ENCODE measurements at regions not wholly inside any gene's neighbourhood (a gene's known extent, or its start where the extent isn't known, plus 50 kb on each side); places are given as distances from the start of the nearest gene placed in this dataset.

DNA sequence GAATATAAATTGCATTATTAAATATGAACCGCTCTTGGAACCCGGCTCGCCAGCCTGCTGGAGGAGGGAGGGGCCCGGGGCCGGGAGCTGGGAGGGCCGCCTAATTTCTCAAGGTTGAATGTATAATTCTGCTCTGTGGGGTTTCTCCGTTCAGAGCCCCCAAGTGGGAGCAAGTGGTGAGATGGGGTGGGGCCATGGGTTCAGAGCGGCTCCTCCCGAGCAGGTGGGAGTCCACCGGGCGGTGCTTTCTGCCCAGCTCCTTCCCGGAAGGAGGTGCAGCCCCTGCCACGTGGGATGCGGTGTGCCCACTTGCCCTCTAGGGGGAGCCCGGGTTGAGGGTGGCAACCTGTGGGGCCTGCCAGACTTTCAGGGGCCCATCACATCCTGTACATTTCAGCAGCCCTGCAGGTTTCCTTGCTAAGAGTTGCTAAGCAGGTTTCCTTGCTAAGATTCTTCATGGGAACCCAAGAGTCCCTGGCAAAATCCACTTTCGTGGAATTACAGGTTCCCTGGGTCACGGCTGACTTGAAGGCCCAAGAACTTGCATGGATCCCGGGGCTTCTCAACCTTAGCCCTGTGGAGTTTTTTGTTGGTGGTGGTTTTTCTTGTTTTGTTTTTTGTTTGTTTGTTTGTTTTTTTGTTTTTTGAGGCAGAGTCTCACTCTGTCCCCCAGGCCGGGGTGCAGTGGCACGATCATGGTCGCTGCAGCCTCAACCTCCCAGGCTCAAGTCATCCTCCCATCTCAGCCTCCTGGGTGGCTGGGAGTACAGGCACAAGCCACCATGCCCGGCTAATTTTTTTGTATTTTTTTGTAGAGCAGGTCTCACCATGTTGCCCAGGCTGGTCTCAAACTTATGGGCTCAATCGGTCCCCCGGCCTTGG, 196.7 kb upstream of the GSE1 start (continued):
- no peak for TF ChIP-seq PRDM15 (CRISPR knock-in tag; IDR thresholded peaks at IDR 0.05)
- no peak for TF ChIP-seq ZNF143 (CRISPR knock-in tag; IDR thresholded peaks at IDR 0.05)
- TF ChIP-seq ZNF230 (CRISPR knock-in tag; IDR thresholded peaks at IDR 0.05), result 0 out of 2 replicates have a peak, but pooled peaks have one; percentile 38
- TF ChIP-seq AHDC1 (CRISPR knock-in tag; IDR thresholded peaks at IDR 0.05; ENCODE audit: borderline replicate concordance), result no peak
- TF ChIP-seq, protein P1, sequence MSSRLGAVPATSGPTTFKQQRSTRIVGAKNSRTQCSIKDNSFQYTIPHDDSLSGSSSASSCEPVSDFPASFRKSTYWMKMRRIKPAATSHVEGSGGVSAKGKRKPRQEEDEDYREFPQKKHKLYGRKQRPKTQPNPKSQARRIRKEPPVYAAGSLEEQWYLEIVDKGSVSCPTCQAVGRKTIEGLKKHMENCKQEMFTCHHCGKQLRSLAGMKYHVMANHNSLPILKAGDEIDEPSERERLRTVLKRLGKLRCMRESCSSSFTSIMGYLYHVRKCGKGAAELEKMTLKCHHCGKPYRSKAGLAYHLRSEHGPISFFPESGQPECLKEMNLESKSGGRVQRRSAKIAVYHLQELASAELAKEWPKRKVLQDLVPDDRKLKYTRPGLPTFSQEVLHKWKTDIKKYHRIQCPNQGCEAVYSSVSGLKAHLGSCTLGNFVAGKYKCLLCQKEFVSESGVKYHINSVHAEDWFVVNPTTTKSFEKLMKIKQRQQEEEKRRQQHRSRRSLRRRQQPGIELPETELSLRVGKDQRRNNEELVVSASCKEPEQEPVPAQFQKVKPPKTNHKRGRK (CRISPR knock-in tag; IDR thresholded peaks at IDR 0.05), result no peak
- no peak for TF ChIP-seq ZMYM4 (CRISPR knock-in tag; IDR thresholded peaks at IDR 0.05)
- TF ChIP-seq GABPB1 (CRISPR knock-in tag; IDR thresholded peaks at IDR 0.05), result peak; percentile 74
- TF ChIP-seq TARDBP (CRISPR knock-in tag; IDR thresholded peaks at IDR 0.05), result no peak
- TF ChIP-seq JDP2 (CRISPR knock-in tag; IDR thresholded peaks at IDR 0.05; ENCODE audit: borderline replicate concordance), result no peak
- TF ChIP-seq NFRKB (IDR thresholded peaks at IDR 0.05), result no peak
- no peak for TF ChIP-seq ZSCAN29 (CRISPR knock-in tag; conservative IDR thresholded peaks at IDR 0.05)
